GM13977 (cell line): ENCODE measurements at regions not wholly inside any gene's neighbourhood (a gene's known extent, or its start where the extent isn't known, plus 50 kb on each side); places are given as distances from the start of the nearest gene placed in this dataset.

ENCODE experiments used
- DNase-seq: peaks from one replicate; pipeline ENCODE4 v3.0.0; 2012; ENCODE audit warnings: low spot score
- in situ Hi-C: fragments of 300-500 bp; cut with MboI; formaldehyde crosslinking; loops from one replicate; pipeline ENCODE4 v1.12.0; 2022; ENCODE audit warnings: low sequenced_read_pairs, low pct_unique_long_range_greater_than_20kb, mixed read lengths, inconsistent platforms; ENCODE audit not compliant: unreplicated experiment
- TF ChIP-seq, protein P1 (sequence below): IDR thresholded peaks from 2 replicates; pipeline ENCODE4 v1.5.1; 2012; ENCODE audit warnings: mild to moderate bottlenecking, control low read depth; ENCODE audit not compliant: insufficient read depth; ENCODE audit errors: extremely low read depth, missing control alignments

DNA sequence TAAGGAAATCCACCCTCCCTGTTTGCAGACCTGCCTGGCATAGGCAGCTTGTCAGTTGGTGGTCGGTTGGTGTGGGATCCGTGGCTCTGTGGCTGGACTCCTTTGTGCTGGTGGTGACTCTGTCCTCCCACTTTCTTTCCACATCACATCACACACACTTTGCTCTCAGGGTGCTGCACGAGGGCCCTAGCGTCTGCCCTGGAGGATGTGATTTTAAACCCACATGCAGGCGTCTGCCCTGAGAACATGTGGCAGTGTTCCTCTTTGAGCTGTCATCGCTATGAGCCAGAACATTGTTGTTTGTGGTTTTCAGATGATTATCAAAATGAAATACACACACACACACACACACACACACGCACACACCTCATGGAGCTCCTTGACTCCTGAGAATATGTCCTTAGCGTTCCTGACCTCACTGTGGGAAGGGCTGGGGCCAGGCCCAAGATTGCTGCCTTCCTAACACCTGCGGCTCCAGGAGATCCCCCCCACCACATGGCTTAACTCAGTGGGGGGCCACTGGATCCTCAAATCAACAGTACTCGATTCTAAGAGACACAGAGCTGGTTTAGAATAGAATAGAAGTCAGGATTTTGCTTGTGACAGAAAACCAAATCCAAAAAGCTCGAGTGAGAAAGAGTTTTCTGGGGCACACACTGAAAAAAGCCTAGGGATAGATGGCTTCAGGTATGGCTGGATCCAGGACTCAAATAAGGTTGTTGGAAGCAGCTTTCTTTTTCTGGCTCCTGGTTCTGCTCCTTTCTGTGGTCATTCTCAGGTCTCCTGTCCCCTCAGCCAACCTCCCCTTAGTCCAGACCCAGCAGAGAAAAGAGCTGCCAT, 54.8 kb downstream of the RTP5 start:
- no peak for DNase-seq
- in situ Hi-C loops: no loop called here
- TF ChIP-seq, protein P1, sequence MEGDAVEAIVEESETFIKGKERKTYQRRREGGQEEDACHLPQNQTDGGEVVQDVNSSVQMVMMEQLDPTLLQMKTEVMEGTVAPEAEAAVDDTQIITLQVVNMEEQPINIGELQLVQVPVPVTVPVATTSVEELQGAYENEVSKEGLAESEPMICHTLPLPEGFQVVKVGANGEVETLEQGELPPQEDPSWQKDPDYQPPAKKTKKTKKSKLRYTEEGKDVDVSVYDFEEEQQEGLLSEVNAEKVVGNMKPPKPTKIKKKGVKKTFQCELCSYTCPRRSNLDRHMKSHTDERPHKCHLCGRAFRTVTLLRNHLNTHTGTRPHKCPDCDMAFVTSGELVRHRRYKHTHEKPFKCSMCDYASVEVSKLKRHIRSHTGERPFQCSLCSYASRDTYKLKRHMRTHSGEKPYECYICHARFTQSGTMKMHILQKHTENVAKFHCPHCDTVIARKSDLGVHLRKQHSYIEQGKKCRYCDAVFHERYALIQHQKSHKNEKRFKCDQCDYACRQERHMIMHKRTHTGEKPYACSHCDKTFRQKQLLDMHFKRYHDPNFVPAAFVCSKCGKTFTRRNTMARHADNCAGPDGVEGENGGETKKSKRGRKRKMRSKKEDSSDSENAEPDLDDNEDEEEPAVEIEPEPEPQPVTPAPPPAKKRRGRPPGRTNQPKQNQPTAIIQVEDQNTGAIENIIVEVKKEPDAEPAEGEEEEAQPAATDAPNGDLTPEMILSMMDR: no peak

DNA sequence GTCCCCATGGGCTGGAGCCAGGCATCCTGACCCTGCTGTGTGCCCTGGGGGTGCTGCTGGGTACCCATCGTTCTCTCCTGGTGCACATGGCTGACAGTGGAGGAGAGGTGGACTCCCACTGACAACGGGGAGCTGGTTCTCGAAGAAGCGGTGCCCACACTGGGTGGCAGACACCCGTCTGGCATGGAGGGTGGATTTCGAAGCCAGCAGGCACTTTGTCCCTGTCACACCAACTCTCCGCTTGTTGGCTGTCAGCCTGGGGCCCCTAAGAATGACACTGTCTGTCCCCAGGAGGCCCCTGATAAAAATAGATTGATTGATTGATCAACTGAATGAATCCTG, 55.4 kb downstream of the RTP5 start:
- TF ChIP-seq, protein P1: no peak
- DNase-seq: no peak
- in situ Hi-C loops: no loop called here

DNA sequence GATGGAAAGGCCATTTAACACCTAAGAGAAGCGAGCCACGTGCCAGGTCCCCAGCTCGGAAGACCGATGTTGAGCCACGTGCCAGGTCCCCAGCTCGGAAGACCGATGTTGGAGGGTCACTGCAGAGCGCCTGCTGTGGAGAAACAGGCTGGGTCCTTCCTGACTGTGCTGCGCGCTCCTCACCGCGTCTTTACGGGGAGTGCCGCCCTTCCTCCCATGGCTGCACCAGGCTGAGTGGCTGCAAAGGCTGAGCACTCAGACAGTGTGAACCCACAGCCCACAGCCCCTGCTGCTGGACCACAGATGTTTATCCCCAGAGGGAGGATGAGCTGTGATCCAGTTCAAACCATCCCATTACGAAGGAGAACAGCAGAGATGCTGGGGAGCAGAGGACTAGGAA, 55.7 kb downstream of the RTP5 start:
- TF ChIP-seq, protein P1: no peak
- in situ Hi-C loops: no loop called here
- no peak for DNase-seq

DNA sequence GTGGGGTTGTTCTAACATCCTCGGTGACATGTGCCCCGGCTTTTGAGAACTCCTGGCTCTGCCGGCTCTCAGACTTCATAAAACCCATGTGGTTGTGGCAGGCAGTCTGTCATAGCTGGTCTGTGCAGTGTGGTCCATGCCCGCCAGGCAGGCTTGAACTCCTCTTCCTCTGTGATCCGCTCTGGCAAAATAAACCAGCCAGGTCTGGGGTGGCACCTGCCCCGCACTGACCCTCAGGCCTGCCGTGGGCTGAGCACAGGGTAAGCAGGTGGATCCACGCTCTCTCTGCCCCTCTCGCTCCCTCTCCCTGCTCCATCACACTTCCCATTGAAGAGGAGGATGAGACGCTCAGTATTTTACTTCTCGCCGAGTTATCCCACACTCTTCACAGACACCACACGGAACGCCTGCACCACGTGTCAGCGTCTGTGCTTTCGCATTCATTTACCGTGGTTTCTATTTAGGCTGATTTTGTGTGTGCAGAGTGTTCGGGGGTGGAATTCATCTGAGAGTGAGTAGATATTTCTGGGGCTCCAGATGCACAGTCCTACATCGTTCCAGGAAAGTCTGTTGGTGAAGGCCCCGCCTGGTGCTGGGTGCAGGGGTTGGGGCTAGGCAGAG, 56.4 kb downstream of the RTP5 start:
- in situ Hi-C loops: no loop called here
- no peak for DNase-seq
- TF ChIP-seq, protein P1: no peak

DNA sequence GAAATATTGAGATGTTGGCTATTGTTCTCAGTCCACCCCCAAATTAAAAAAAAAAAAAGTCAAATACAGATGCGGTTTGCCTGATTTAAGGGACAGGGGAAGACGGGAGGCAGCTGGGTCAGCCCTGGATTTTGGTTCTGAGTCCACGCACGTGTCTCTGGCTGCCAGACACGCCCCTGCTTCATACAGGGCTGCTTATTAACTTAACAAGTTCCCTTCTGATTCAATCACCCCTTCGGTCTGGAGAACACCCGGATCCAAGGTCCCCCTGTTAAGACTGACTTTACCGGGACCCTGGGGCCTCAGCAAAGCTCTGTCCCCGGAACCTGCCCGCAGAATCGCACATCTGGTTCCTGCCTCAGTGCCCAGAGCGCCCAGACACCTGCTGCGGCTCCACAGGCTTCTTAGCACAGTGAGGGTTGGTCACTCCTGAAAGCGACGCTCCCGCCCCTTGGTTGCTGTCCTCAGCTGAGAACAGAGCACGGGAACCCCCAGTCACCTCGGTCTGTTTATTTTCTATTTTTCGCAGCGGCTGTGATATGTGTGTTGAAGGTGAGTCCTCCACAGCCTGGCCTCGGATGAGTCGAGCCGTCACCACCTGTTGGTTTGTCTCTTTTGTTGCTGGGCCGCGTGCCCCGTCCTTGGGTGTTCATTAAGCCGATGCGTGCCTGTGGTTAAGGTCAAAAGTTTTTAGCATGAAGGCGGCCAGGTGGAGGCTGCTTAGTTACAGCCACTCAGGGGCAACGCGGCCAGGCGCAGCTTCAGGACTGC, 57.2 kb downstream of the RTP5 start:
- TF ChIP-seq, protein P1: no peak
- in situ Hi-C loops: no loop called here
- DNase-seq: no peak

DNA sequence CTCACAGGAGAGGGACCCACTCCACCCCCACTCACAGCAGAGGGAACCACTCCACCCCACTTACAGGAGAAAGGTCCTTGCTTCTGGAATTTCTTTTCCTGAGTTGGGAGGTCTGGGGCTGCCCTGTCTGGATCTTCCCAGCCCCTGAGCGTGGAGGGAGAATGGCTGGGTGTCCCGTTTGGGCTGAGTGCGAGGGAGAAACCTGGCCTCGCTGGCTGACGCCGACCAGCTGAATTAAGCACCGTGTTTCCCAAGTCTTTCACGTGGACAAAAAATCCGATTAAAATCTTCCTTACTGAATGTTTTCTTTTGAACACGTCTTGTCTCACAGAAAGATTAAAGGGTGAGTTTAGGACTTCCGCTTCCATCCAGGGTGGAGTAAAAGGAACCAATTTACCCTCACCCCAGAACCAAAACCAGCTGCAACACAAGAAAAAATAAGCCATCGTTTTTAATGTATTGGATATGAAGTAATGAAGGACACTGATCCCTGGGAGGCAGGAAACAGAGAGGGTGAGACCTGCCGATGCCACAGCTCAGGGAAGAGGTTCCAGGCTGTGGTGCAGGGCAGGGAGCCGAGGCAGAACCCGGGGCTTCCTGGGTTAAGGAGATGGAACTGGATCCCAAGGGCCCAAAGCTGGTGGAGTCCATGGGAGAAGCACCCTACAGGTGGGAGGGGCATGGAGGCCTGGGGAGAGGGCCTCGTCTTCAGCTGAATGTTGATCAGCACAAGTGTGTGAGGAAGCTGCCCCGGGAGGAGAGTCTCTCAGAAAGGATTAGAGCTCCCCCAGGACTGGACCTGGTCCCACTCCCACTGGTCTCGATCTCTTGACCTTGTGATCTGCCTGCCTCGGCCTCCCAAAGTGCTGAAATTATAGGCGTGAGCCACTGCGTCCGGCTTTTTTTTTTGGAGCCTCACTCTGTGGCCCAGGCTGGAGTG, 60.3 kb downstream of the RTP5 start:
- TF ChIP-seq, protein P1: no peak
- in situ Hi-C loops: no loop called here
- DNase-seq: no peak
